Hepatocyte (in vitro differentiated cells): ENCODE measurements at regions not wholly inside any gene's neighbourhood (a gene's known extent, or its start where the extent isn't known, plus 50 kb on each side); places are given as distances from the start of the nearest gene placed in this dataset.

ENCODE experiments used
- DNase-seq: peaks from one replicate; pipeline ENCODE4 v3.0.0-alpha.2; 2016; ENCODE audit warnings: low spot score
- H2AFZ ChIP-seq: fragments of 200-600 bp; sonication (generic); 2 replicates; pipeline ENCODE4 v1.6.0; 2016; ENCODE audit warnings: antibody characterized with exemption, mild to moderate bottlenecking
- H3K27ac ChIP-seq: fragments of 200-600 bp; sonication (generic); 2 replicates; pipeline ENCODE4 v1.5.1; 2016; ENCODE audit warnings: mild to moderate bottlenecking
- H3K27me3 ChIP-seq: fragments of 200-600 bp; sonication (generic); 2 replicates; pipeline ENCODE4 v1.6.1; 2016
- H3K36me3 ChIP-seq: fragments of 200-600 bp; sonication (generic); replicated peaks from 2 replicates; pipeline ENCODE4 v1.5.1; 2016; ENCODE audit warnings: low read depth; ENCODE audit not compliant: insufficient read depth
- H3K4me1 ChIP-seq: fragments of 200-600 bp; sonication (generic); 2 replicates; pipeline ENCODE4 v1.5.1; 2016; ENCODE audit warnings: mild to moderate bottlenecking, moderate library complexity; ENCODE audit not compliant: insufficient read depth
- H3K4me2 ChIP-seq: fragments of 200-600 bp; sonication (generic); 2 replicates; pipeline ENCODE4 v1.6.0; 2016
- H3K4me3 ChIP-seq: fragments of 200-600 bp; sonication (generic); 2 replicates; pipeline ENCODE4 v1.5.1; 2016; ENCODE audit warnings: mild to moderate bottlenecking
- H3K79me2 ChIP-seq: fragments of 200-600 bp; sonication (generic); 2 replicates; pipeline ENCODE4 v1.6.0; 2017; ENCODE audit warnings: mild to moderate bottlenecking
- H3K9me2 ChIP-seq: fragments of 200-600 bp; sonication (generic); replicated peaks from 2 replicates; pipeline ENCODE4 v1.6.0; 2017; ENCODE audit warnings: mild to moderate bottlenecking; ENCODE audit not compliant: insufficient read depth
- H3K9me3 ChIP-seq: fragments of 200-600 bp; sonication (generic); 2 replicates; pipeline ENCODE4 v1.5.1; 2016; ENCODE audit warnings: low read depth, mild to moderate bottlenecking
- H4K20me1 ChIP-seq: fragments of 200-600 bp; sonication (generic); 2 replicates; pipeline ENCODE4 v1.6.0; 2016; ENCODE audit warnings: mild to moderate bottlenecking; ENCODE audit not compliant: insufficient read depth, poor library complexity, severe bottlenecking
- CTCF ChIP-seq: fragments of 200-600 bp; sonication (generic); IDR thresholded peaks from 2 replicates; pipeline ENCODE4 v1.5.1; 2016; ENCODE audit warnings: antibody characterized with exemption, mild to moderate bottlenecking; ENCODE audit not compliant: poor library complexity
- EZH2 ChIP-seq: fragments of 200-600 bp; sonication (generic); IDR thresholded peaks from 2 replicates; pipeline ENCODE4 v1.6.1; 2016; ENCODE audit warnings: antibody characterized with exemption, mild to moderate bottlenecking, borderline replicate concordance
- EZH2phosphoT487 ChIP-seq: fragments of 200-600 bp; sonication (generic); IDR thresholded peaks from one replicate; pipeline ENCODE4 v1.6.1; 2018; ENCODE audit warnings: antibody characterized with exemption, mild to moderate bottlenecking, low read depth, moderate library complexity; ENCODE audit not compliant: unreplicated experiment, severe bottlenecking
- WGBS: methylation state at CpG from one replicate; pipeline ENCODE4 v1.1.6; 2016; ENCODE audit warnings: low lambda C conversion rate; ENCODE audit errors: missing lambda C conversion rate; 5-methylcytosine and 5-hydroxymethylcytosine counted together

GRCh38 chr10:28147706-28148105, 148.8 kb upstream of the ODAD2 start:
- DNase-seq = no peak
- Histone ChIP-seq H3K36me3 (no peaks in the 10 kb centered on the region), H4K20me1 (no peaks in the 10 kb centered on the region), H3K27ac (no peak overlapping the region), H3K4me3 (no peak overlapping the region), H3K79me2 (no peaks in the 10 kb centered on the region), H3K4me2 (no peak overlapping the region), H3K9me2 (no peaks in the 10 kb centered on the region), H3K4me1 (no peaks in the 10 kb centered on the region), H2AFZ (no peak overlapping the region), H3K27me3 (no peaks in the 10 kb centered on the region), H3K9me3 (no peaks in the 10 kb centered on the region)
- WGBS = 59% methylated on average over 4 of the region's 4 CpGs
- no peak for TF ChIP-seq CTCF
- no peak for TF ChIP-seq EZH2phosphoT487
- TF ChIP-seq EZH2 = no peak

GRCh38 chr10:28139138-28139537, 140.3 kb upstream of the ODAD2 start:
- Histone ChIP-seq H2AFZ (no peak overlapping the region), H3K9me2 (no peaks in the 10 kb centered on the region), H3K4me3 (no peak overlapping the region), H3K79me2 (no peaks in the 10 kb centered on the region), H3K36me3 (no peaks in the 10 kb centered on the region), H3K27ac (no peak overlapping the region), H3K27me3 (no peaks in the 10 kb centered on the region), H3K4me2 (no peak overlapping the region), H4K20me1 (no peaks in the 10 kb centered on the region), H3K9me3 (no peaks in the 10 kb centered on the region), H3K4me1 (no peaks in the 10 kb centered on the region)
- no peak for DNase-seq
- WGBS = 93% methylated on average over 2 of the region's 2 CpGs
- no peak for TF ChIP-seq CTCF
- no peak for TF ChIP-seq EZH2phosphoT487

GRCh38 chr10:28137907-28138880, 139.3 kb upstream of the ODAD2 start:
- Histone ChIP-seq H3K4me1 (no peaks in the 10 kb centered on the region), H3K9me2 (no peaks in the 10 kb centered on the region), H3K4me2 (no peak overlapping the region), H2AFZ (no peak overlapping the region), H3K9me3 (no peaks in the 10 kb centered on the region), H3K27ac (no peak overlapping the region), H3K36me3 (no peaks in the 10 kb centered on the region), H4K20me1 (no peaks in the 10 kb centered on the region), H3K79me2 (no peaks in the 10 kb centered on the region), H3K27me3 (no peaks in the 10 kb centered on the region), H3K4me3 (no peak overlapping the region)
- WGBS = 96% methylated on average over 1 of the region's 1 CpG
- DNase-seq = no peak
- TF ChIP-seq EZH2 (no peak), EZH2phosphoT487 (no peak), CTCF (no peak)
